Thyroid gland (tissue), 4 donors: ENCODE measurements at regions not wholly inside any gene's neighbourhood (a gene's known extent, or its start where the extent isn't known, plus 50 kb on each side); places are given as distances from the start of the nearest gene placed in this dataset.
"Not testable (repeated sequence)": the region's sequence is repeated elsewhere in the genome, so short reads cannot be mapped to it uniquely, and the experiment has no call there.

ENCODE experiments used
- POLR2A ChIP-seq, 2 donors: fragments of 450-650 bp; IDR thresholded peaks; one replicate each; pipeline ENCODE4 v1.6.1; 2017; ENCODE audit warnings: antibody characterized with exemption in 2 of 2, mild to moderate bottlenecking in 2 of 2, moderate library complexity in 1 of 2
- TF ChIP-seq, protein P1 (sequence below), 6 experiments: fragments of 200-600 bp in 3 of 6; fragments of 450-650 bp in 3 of 6; sonication (generic) in 3 of 6; IDR thresholded peaks; one replicate each; pipeline ENCODE4 v1.5.1; 2016 to 2019; ENCODE audit warnings: antibody characterized with exemption in 6 of 6, mild to moderate bottlenecking in 2 of 6, inconsistent platforms in 1 of 6, moderate library complexity in 1 of 6

DNA sequence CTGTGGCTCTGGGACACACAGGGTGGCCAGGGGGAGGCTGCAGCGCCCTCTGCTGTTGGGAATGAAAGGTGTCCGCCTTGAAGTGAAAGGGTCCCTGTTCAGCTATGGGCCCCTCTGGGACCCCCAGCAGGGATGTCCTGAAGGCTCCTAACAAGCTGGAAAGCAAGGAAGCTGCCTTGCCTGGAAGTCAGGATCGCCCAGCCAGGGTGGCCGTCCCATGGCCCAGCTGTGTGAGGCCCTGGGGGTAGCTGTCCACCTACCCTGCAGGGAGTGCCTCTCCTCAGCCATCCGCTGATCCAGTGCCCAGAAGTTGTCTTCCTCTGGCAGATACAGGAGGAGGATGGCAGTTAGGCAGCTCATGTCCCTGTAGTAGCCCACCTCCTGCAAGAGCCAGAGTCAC is 143.4 kb upstream of the ZNG1F start:
- TF ChIP-seq, protein P1, sequence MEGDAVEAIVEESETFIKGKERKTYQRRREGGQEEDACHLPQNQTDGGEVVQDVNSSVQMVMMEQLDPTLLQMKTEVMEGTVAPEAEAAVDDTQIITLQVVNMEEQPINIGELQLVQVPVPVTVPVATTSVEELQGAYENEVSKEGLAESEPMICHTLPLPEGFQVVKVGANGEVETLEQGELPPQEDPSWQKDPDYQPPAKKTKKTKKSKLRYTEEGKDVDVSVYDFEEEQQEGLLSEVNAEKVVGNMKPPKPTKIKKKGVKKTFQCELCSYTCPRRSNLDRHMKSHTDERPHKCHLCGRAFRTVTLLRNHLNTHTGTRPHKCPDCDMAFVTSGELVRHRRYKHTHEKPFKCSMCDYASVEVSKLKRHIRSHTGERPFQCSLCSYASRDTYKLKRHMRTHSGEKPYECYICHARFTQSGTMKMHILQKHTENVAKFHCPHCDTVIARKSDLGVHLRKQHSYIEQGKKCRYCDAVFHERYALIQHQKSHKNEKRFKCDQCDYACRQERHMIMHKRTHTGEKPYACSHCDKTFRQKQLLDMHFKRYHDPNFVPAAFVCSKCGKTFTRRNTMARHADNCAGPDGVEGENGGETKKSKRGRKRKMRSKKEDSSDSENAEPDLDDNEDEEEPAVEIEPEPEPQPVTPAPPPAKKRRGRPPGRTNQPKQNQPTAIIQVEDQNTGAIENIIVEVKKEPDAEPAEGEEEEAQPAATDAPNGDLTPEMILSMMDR (IDR thresholded peaks at IDR 0.05): not testable (repeated sequence)
- TF ChIP-seq POLR2A (IDR thresholded peaks at IDR 0.05): not testable (repeated sequence)
